GM18870 (cell line): ENCODE measurements at regions not wholly inside any gene's neighbourhood (a gene's known extent, or its start where the extent isn't known, plus 50 kb on each side); places are given as distances from the start of the nearest gene placed in this dataset.

ENCODE experiments used
- ATAC-seq: cut with Tn5 transposase; IDR thresholded peaks from one replicate; pipeline ENCODE4 v1.9.1; 2021; ENCODE audit warnings: moderate library complexity; ENCODE audit not compliant: unreplicated experiment

- no peak for ATAC-seq
Observed at GRCh38 chr12:89983622-89984021, 275.0 kb upstream of the ATP2B1 start.

- ATAC-seq = no peak
Observed at GRCh38 chr12:89980236-89980635, 271.6 kb upstream of the ATP2B1 start.

DNA sequence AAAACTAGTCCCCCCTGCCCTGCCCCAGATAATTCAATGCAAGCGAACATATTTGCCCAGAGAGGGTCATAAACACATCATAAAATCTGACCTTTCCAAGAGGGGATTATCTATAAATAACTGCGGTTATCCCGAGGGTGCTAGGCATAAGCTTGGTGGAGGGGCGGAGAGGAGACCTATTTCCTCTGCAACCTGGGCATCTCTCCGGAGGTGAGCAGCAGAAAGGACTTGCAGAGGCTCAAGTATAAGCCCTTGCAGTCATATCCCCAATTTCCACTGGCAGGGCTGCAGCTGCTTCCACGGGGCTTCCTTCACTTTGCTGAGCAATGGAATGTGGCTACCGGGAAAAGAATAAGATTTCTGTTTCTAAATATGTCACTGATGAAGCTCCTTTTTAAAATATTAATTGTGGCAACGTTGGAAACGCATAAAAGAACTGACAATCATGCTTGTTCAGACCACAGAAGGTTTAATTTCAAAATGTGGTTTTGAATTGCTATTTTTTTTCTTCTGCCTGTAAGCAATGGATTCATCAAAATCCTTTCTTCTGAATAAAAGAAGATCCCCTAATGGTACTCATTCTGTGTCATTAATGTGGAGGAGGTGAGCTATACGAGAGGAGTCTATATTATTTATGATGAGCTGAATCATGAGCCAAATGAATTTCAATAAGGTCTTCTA, 268.9 kb upstream of the ATP2B1 start:
- ATAC-seq = no peak

GRCh38 chr12:89976866-89977265, 268.2 kb upstream of the ATP2B1 start:
- ATAC-seq = no peak

DNA sequence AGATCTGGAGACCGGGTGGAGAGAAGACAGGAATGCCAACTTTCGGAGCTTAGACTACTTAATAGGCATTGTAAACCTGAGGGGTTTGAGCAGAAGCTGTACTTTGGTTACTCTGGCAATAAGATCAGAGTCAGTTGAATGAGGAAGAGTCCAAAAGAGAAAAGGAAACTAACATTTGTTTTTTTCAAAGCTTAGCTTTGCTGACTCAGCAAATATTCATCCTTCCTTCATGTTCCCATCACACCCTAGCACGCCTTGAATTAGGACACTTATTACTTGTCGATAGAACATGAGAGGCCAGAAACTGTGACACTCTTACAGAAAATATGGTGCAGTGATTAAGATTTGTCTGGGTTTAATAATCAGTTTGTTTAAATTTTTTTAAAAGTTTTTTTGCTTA, 266.9 kb upstream of the ATP2B1 start:
- no peak for ATAC-seq

DNA sequence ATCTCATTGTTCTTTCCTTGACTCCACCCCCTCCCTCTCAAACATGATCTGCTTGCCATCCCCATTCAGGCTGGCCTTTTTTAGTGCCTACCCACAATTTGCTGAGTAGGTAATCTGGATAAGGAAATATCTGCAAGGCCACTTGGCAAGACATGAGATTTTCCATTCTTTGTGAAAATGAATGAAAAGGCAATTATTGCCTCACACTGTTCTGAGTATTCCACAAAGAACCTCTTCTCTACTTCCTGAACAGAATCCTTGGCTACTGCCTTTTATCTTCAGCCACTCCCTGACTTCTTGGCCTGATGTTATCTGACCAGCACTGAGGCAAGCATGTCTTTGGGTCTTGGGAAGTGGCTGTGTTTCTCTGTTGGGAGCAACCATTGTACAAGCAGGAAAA, 263.2 kb upstream of the ATP2B1 start:
- ATAC-seq = no peak

GRCh38 chr12:89970722-89971121, 262.1 kb upstream of the ATP2B1 start:
- no peak for ATAC-seq

DNA sequence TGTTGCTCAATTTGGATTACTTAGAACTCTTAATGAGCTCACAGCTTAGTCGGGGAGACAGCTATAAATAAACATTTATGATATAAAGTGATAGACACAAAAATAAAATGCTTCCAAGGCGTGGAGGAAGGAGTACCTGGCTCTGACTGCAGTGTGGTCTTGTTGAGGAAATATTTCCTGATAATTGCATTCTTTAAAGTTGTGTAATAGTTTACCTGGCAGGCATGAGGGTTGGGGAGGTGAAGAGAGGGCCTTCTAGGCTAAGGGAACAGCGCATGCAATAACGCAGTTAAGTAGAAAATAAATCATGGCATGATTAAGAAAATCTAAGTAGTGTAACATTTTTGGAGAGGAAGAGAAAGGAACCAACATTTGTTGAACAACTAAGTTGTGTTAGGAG, 260.5 kb upstream of the ATP2B1 start:
- no peak for ATAC-seq

- ATAC-seq = no peak
Observed at GRCh38 chr12:89968151-89968700, 259.6 kb upstream of the ATP2B1 start.

DNA sequence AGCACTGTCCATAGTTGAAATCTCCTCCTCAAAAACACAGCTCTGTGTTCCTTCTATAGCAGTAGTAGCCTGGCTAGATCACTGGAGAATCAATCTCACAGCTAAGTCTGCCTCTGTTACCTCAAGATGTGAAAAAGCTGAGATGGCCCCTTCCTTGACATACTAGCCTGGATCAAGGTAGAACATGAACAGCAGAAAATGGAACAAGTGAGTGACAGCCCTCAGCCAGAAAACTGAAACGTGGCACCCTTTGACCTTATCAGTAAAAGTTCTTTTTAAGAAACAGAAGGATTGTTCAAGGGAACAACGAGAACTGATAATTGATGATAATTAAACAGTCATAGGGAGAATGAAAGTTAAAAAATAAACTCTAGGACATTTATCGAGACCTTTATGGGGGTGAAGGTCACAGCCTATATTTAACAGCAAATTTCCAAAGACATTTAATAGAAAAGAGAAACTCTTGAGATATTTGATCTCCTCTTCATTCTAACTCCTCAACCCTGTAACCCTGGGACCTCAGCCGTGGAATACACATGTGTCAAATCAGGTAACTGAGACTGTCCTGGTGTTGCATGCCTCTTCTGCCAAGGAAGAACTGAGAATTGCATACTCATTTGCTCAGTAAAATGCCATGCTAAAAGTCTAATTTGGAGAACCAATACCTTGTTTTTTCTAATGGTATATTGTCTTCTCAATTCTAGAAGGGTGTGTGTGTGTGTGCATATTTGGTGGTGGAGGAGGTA, 258.0 kb upstream of the ATP2B1 start:
- no peak for ATAC-seq

DNA sequence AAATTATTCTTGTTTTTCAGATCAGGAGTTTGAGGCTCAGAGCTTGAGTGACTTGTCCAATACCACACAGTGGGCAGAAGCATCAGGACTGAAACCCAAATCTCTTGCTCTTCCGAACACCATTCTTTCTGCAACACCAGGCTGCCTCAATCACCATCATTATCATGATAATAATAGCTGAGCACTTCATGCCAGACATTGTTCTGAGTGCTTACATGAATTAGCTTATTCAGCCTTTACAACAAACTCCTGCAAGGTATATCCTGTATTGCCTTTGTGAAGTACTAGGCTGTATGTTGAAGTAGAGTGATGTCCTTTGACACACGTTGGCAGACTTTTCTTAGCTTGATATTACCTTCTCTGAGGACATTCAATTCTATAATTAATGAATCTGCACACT, 257.4 kb upstream of the ATP2B1 start:
- ATAC-seq = no peak

GRCh38 chr12:89962648-89963047, 254.0 kb upstream of the ATP2B1 start:
- ATAC-seq = no peak

DNA sequence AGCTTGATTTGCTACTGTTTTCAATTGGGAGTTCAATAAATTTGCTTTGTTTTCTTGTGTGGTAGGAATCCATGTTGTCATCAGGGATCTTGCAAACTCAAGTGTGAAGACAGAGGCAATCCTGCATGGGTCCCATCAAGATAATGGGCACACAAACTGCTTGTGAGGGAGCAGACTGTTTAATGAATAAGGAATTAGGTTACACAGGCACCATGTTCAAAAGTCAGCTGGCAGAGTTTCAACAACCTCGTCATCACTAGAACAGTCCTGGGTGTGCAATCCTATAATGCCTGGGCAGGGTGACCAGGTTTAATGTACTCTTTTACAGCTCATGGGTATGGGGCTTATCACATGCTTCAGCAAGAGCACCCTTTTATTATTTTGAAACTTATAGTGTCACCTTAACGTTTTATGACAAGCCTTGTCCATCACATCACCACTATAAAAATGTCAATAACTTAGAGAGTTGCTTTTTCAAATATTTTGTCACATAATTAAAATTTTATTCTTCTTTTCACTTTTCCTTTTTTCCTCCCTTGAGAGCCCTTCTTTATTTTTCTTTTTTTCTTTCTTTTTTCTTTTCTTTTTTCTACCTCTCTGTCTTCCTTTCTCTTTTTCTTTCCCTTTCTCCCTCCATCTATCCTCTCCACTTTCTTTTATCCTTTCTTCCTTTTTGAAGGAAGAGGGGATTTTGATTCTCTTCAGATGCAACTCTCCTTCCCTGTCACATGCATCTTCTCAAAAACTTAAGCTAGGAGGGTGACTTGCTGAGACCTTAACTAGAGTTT, 252.2 kb upstream of the ATP2B1 start:
- peak; percentile 30 for ATAC-seq

DNA sequence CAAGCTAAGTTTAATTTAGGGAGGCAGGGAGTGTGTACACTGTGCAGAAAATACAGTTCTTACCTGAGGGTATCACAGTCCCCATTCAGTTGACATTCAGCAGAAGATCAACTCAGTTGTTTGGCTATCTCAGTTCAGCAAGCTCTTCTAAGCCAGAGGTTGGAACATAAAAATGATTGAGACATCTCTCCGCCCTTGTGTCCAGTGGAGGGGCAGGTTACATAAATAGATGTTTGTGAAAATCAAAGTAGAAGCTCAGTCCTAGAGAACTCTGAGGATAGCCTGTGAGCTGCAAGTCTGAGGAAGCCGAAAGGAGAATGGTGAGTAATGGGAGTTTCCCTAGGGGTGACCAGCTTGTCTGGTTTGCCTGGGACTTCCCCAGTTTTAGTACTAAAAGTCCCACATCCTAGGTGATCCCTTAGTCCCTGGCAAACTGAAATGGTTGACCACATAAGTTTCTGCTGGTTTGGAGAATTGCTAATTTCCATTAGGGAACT, 251.4 kb upstream of the ATP2B1 start:
- ATAC-seq = peak; percentile 93

DNA sequence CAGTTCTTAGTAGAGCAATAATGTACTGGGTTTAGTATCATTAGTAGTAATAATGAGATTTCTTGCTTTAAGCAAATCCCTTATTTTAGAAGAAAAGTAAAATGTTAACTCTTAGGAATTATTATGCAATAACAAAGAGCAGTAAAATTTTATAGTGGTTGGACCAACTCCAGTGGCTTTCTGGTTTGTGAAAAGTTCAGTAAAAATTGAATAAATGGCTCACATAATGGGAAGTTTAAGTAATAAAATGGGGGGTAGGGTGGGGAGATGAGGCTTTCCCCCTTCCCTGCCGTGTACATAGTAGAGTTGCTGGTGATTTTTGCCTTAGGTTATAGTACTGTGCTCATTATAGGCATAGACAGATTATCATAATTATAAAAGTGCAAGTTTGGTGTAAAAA, 250.5 kb upstream of the ATP2B1 start:
- ATAC-seq = no peak

DNA sequence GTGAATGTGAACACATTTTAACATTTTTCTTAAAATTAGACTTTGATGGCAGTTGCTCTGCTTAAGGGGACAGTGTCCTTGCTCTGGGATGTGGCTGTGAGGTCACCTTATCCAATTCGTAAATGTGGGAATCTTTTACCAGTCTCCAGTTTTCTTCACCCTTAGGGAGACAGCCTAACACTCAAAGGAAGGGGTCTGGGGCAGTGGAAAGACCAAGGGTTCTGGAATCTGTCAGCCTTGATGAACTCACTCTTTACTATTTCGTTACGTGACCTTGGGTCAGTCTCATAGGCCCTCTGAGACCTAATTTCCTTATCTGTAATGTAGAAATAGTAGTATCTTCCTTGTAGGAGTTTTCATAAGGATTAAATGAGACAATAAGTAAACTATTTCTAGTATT, 245.6 kb upstream of the ATP2B1 start:
- ATAC-seq = no peak

DNA sequence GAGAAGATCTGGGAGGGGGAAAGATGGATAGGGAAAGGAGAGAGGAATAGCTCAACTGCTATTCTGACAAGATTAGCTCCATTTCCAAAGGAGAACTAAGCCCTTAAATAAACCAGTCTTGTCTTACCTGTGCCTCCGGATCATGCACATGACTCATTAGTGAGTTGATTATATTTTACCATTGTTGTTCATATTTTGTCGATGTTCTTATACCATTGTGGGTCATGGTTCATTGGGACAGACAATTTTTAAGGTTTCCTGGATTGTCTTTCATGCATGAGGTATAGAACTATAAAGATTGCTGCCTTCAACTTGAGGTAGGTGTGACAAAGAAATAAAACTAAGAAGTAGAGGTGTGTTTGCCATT, 243.0 kb upstream of the ATP2B1 start:
- no peak for ATAC-seq

DNA sequence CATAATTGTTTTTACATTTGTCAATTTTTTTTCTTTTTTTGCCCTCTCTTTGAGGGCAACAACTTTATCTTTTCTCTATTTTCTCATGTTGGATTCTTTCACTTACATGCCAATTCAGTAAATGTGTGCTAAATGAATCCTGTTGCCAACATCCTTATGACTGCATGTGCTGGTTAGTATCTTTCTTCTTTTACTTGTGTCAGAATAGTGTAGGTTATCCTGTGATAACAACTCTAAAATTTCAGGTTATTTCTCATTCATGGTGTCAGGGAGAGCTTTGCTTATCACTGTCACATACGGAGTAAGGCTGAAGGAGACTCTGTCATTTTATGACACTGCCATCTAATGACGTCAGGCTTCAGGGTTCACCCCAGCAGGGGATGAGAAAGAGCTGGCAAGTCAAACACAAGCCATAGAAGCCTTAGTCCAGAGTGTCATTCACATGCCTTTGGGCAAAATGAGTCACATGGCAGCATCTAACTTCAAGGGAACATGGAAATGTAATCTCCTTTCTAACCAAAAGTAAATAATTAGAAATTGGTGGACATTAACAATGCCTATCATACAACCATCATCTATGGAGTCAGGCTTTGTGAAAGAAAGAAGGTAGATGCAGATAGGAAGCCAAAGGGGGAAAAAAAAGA, 242.5 kb upstream of the ATP2B1 start:
- ATAC-seq = no peak

DNA sequence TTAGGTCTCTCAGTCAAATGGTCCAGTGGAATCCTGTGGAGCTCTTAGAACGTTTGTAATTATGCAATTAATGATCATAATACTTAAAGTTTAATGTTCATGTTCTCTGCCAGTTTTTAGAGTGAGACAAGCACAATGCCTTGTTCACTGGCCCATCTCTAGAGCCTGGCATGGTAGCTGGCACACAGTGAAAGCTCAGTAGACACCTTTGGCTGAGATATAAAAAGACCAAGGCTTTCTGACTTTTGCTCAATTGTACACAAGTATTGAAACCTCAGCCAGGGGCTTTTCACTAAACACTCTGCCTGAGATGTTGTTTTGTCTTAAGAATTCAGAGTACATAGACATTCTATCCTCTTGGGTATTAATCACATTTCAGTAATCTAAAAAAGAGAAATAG, 241.8 kb upstream of the ATP2B1 start:
- ATAC-seq = peak; percentile 28

- peak; percentile 96 for ATAC-seq
Observed at GRCh38 chr12:89949457-89950195, 241.0 kb upstream of the ATP2B1 start.
